GM23248 (cell line): ENCODE measurements at regions not wholly inside any gene's neighbourhood (a gene's known extent, or its start where the extent isn't known, plus 50 kb on each side); places are given as distances from the start of the nearest gene placed in this dataset.
"Not testable (repeated sequence)": the region's sequence is repeated elsewhere in the genome, so short reads cannot be mapped to it uniquely, and the experiment has no call there.

Experiments
- DNase-seq: peaks from one replicate; pipeline ENCODE4 v3.0.0-alpha.2; 2015
- H2AFZ ChIP-seq: fragments of 200-600 bp; sonication (generic); 2 replicates; pipeline ENCODE4 v1.6.1; 2016; ENCODE audit warnings: antibody characterized with exemption
- H3F3A ChIP-seq: fragments of 200-600 bp; sonication (generic); 2 replicates; pipeline ENCODE4 v1.6.1; 2016; ENCODE audit warnings: mild to moderate bottlenecking, antibody characterized with exemption, mixed run types; ENCODE audit not compliant: insufficient read depth
- H3K27ac ChIP-seq: fragments of 200-600 bp; sonication (generic); 2 replicates; pipeline ENCODE4 v1.5.1; 2016; ENCODE audit warnings: mild to moderate bottlenecking
- H3K27me3 ChIP-seq: fragments of 200-600 bp; sonication (generic); replicated peaks from 2 replicates; pipeline ENCODE4 v1.6.1; 2016; ENCODE audit warnings: mild to moderate bottlenecking; ENCODE audit not compliant: insufficient read depth
- H3K36me3 ChIP-seq: fragments of 200-600 bp; sonication (generic); 2 replicates; pipeline ENCODE4 v1.6.1; 2016; ENCODE audit warnings: low read depth, mild to moderate bottlenecking
- H3K4me1 ChIP-seq: fragments of 200-600 bp; sonication (generic); 2 replicates; pipeline ENCODE4 v1.6.1; 2016; ENCODE audit warnings: mild to moderate bottlenecking; ENCODE audit not compliant: insufficient read depth
- H3K4me2 ChIP-seq: fragments of 200-600 bp; sonication (generic); one replicate; pipeline ENCODE4 v1.6.1; 2016; ENCODE audit warnings: mild to moderate bottlenecking; ENCODE audit not compliant: unreplicated experiment
- H3K4me3 ChIP-seq: fragments of 200-600 bp; sonication (generic); 2 replicates; pipeline ENCODE4 v1.5.1; 2016; ENCODE audit warnings: mild to moderate bottlenecking
- H3K79me2 ChIP-seq: fragments of 200-600 bp; sonication (generic); 2 replicates; pipeline ENCODE4 v1.6.1; 2016; ENCODE audit warnings: mild to moderate bottlenecking; ENCODE audit not compliant: insufficient read depth
- H3K9ac ChIP-seq: fragments of 200-600 bp; sonication (generic); 2 replicates; pipeline ENCODE4 v1.6.1; 2016; ENCODE audit warnings: mild to moderate bottlenecking
- H3K9me2 ChIP-seq: fragments of 200-600 bp; sonication (generic); 2 replicates; pipeline ENCODE4 v1.6.1; 2016; ENCODE audit warnings: mixed run types, mild to moderate bottlenecking, moderate library complexity; ENCODE audit not compliant: insufficient read depth
- H3K9me3 ChIP-seq: fragments of 200-600 bp; sonication (generic); one replicate; pipeline ENCODE4 v1.6.1; 2017; ENCODE audit warnings: low read depth
- H4K20me1 ChIP-seq: fragments of 200-600 bp; sonication (generic); 2 replicates; pipeline ENCODE4 v1.6.0; 2016; ENCODE audit not compliant: insufficient read depth
- EZH2 ChIP-seq: fragments of 200-600 bp; sonication (generic); IDR thresholded peaks from 2 replicates; pipeline ENCODE4 v1.6.1; 2018; ENCODE audit warnings: antibody characterized with exemption, mild to moderate bottlenecking; ENCODE audit not compliant: insufficient read depth, poor library complexity, severe bottlenecking
- EZH2phosphoT487 ChIP-seq: fragments of 200-600 bp; sonication (generic); IDR thresholded peaks from 2 replicates; pipeline ENCODE4 v1.6.1; 2018; ENCODE audit warnings: antibody characterized with exemption, moderate library complexity, mild to moderate bottlenecking, low read depth; ENCODE audit not compliant: insufficient read depth
- WGBS, 2 experiments: methylation state at CpG; one replicate each; pipeline ENCODE4 v1.1.6; 2015 to 2017; ENCODE audit warnings: low lambda C conversion rate in 2 of 2, low coverage in 1 of 2; ENCODE audit errors: missing lambda C conversion rate in 2 of 2; 5-methylcytosine and 5-hydroxymethylcytosine counted together
- in situ Hi-C: fragments of 300-500 bp; cut with MboI; formaldehyde crosslinking; loops from 2 replicates; pipeline ENCODE4 v1.15.0; 2020

DNA sequence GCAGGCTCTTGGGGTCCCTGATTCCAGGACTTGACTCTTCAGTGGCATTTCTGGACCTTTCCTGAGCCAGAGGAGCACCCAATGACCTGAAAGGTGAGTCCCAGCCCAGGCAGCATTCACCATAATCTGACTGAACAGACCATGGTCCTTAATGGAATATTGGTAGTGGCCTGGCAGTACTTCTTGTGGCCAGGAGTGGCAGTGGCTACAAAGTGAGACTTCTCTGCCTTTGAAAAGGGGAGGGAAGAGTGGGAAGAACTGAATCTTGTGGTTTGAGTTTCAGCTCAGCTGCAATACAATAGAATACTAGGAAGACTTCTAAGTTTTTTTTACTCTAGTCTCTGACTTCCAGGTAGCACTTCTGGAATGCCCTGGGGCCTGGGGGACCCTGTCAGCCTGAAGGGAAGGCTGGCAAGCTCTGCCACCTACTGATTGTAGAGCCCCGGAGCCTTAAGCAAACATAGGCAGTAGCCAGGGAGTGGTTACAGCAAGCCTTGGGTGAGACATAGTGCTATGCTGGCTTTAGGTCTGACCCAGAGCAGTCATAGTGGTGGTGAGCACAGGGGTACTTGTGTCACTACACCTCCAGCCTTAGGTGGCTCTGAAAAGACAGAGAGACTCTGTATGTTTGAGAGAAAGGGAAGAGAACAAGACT lies 674.2 kb upstream of the MANEA start:
- Histone ChIP-seq H2AFZ (no peak overlapping the region), H4K20me1 (no peaks in the 10 kb centered on the region), H3K36me3 (no peaks in the 10 kb centered on the region), H3K9ac (no peak overlapping the region), H3K4me2 (no peak overlapping the region), H3K27me3 (no peaks in the 10 kb centered on the region), H3K9me3 (no peaks in the 10 kb centered on the region), H3K4me3 (no peak overlapping the region), H3K4me1 (no peaks in the 10 kb centered on the region), H3F3A (no peaks in the 10 kb centered on the region), H3K27ac (no peak overlapping the region), H3K79me2 (no peaks in the 10 kb centered on the region), H3K9me2 (no peaks in the 10 kb centered on the region)
- DNase-seq, result no peak
- 27 to 36% methylated on average over 1 of the region's 1 CpG for WGBS, 2 experiments
- in situ Hi-C loops, result no loop called here
- TF ChIP-seq EZH2 (no peak), EZH2phosphoT487 (no peak)

- Histone ChIP-seq H3K27me3 (no peaks in the 10 kb centered on the region), H3K9me2 (no peaks in the 10 kb centered on the region), H3K79me2 (no peaks in the 10 kb centered on the region), H3K9me3 (no peaks in the 10 kb centered on the region), H3K4me1 (no peaks in the 10 kb centered on the region), H3K4me3 (no peak overlapping the region), H2AFZ (no peak overlapping the region), H3K4me2 (no peak overlapping the region), H3K27ac (no peak overlapping the region), H3K36me3 (no peaks in the 10 kb centered on the region), H4K20me1 (no peaks in the 10 kb centered on the region), H3F3A (no peaks in the 10 kb centered on the region), H3K9ac (no peak overlapping the region)
- TF ChIP-seq EZH2 (no peak), EZH2phosphoT487 (no peak)
- DNase-seq, result no peak
- in situ Hi-C loops, result no loop called here
- 2 to 11% methylated on average over 2 of the region's 2 CpGs for WGBS, 2 experiments
Observed at GRCh38 chr6:94899191-94899590, 678.1 kb upstream of the MANEA start.

DNA sequence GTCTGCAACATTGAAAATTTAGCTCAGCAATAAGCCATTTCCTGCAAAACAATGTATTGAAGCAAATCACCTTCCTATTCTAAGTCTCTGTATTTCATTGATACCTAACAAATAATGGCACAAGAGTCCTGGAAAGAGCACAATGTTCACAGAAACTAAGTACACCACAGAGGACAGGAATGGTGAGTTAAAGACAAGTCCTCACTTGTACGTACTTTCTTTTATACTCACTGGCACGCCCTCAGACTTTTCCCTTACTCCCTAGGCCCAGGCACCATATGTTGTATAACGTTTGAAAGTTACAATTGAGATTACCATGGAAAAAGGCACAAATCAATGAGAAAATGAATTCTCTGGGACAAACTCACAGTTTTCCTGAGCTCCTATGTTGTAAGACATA lies 683.0 kb upstream of the MANEA start:
- Histone ChIP-seq H3K4me1 (no peaks in the 10 kb centered on the region), H3K27ac (no peak overlapping the region), H3K9me2 (no peaks in the 10 kb centered on the region), H3K4me2 (no peak overlapping the region), H3K9me3 (no peaks in the 10 kb centered on the region), H3F3A (no peaks in the 10 kb centered on the region), H4K20me1 (no peaks in the 10 kb centered on the region), H3K36me3 (no peaks in the 10 kb centered on the region), H3K79me2 (no peaks in the 10 kb centered on the region), H3K9ac (no peak overlapping the region), H3K4me3 (no peak overlapping the region), H3K27me3 (no peaks in the 10 kb centered on the region), H2AFZ (no peak overlapping the region)
- TF ChIP-seq EZH2 (no peak), EZH2phosphoT487 (no peak)
- no peak for DNase-seq
- 12 to 20% methylated on average over 3 of the region's 3 CpGs for WGBS, 2 experiments
- in situ Hi-C loops, result no loop called here

DNA sequence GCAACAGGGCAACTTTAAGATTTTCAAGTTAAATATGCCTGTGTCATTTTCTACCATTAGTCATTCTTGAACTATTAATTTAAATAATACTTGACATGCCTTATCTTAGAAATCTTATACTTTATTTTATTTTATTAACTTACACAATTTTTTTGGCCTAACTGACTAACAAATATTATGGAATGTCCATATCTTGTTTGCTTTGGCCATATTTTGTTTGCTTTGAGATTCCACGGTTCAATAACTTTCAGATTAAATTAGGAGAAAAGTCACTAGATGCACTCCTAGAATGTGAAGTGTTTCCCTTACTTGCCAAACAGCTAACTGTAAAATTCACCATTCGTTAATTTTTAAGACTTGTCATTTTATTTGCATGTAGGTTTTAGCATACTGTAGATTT lies 684.0 kb upstream of the MANEA start:
- in situ Hi-C loops, result no loop called here
- no peak overlapping the region for H2AFZ ChIP-seq
- no peak for DNase-seq
- no peaks in the 10 kb centered on the region for H3F3A ChIP-seq
- H3K79me2 ChIP-seq, result no peaks in the 10 kb centered on the region
- no peak overlapping the region for H3K4me3 ChIP-seq
- H3K27ac ChIP-seq, result no peak overlapping the region
- 20 to 23% methylated on average over 2 of the region's 2 CpGs for WGBS, 2 experiments
- no peaks in the 10 kb centered on the region for H3K36me3 ChIP-seq
- H3K9me2 ChIP-seq, result no peaks in the 10 kb centered on the region
- H3K27me3 ChIP-seq, result no peaks in the 10 kb centered on the region
- H3K4me1 ChIP-seq, result no peaks in the 10 kb centered on the region
- no peak overlapping the region for H3K4me2 ChIP-seq
- H4K20me1 ChIP-seq, result no peaks in the 10 kb centered on the region
- TF ChIP-seq EZH2phosphoT487 (no peak), EZH2 (no peak)
- H3K9ac ChIP-seq, result no peak overlapping the region
- H3K9me3 ChIP-seq, result no peaks in the 10 kb centered on the region

DNA sequence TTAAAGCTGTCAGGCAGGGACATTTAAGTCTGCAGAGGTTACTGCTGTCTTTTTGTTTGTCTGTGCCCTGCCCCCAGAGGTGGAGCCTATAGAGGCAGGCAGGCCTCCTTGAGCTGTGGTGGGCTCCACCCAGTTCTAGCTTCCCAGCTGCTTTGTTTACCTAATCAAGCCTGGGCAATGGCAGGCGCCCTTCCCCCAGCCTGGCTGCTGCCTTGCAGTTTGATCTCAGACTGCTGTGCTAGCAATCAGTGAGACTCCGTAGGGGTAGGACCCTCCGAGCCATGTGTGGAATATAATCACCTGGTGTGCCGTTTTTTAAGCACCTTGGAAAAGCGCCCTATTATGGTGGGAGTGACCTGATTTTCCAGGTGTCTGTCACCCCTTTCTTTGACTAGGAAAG lies 703.5 kb upstream of the MANEA start:
- H3K4me3 ChIP-seq, DNase-seq, H3K79me2 ChIP-seq, H4K20me1 ChIP-seq, H3K36me3 ChIP-seq, H3K9me2 ChIP-seq, H3K9me3 ChIP-seq, H3K4me1 ChIP-seq, H3K9ac ChIP-seq, H3K27me3 ChIP-seq, H3F3A ChIP-seq, in situ Hi-C loops, H2AFZ ChIP-seq, H3K27ac ChIP-seq, H3K4me2 ChIP-seq: not testable (repeated sequence)
- 28 to 38% methylated on average over 4 to 5 of the region's 5 CpGs for WGBS, 2 experiments
